ENCODE measurements at regions not wholly inside any gene's neighbourhood (a gene's known extent, or its start where the extent isn't known, plus 50 kb on each side); places are given as distances from the start of the nearest gene placed in this dataset.
"Not testable (repeated sequence)": the region's sequence is repeated elsewhere in the genome, so short reads cannot be mapped to it uniquely, and the experiment has no call there.

- ChIA-PET POLR2A (no interaction called here), CTCF (no interaction called here)
- no peaks in the 10 kb centered on the region for H3K4me1 ChIP-seq (ENCODE audit: insufficient read depth, low read length)
- intact Hi-C loops (cut with DNase I, micrococcal nuclease), result no loop called here
- no peak overlapping the region for H3K4me3 ChIP-seq (ENCODE audit: low read length)
- Mint-ChIP-seq H3K36me3 (ENCODE audit: low read depth) (no peaks in the 10 kb centered on the region), H3K4me1 (ENCODE audit: low read depth) (no peaks in the 10 kb centered on the region), H3K4me3 (no peak overlapping the region), H3K9me3 (no peaks in the 10 kb centered on the region), H3K27ac (no peak overlapping the region), H3K27me3 (no peaks in the 10 kb centered on the region)
- H3K36me3 ChIP-seq (ENCODE audit: insufficient read depth, low read length), result no peaks in the 10 kb centered on the region
- DNase-seq (no peak), ATAC-seq (ENCODE audit: poor library complexity) (no peak)
- no peaks in the 10 kb centered on the region for H3K27me3 ChIP-seq (ENCODE audit: control insufficient read depth in 1 of 2, insufficient read depth in 2 of 2, low read length in 2 of 2)
- peaks cover 0 to 4% of the 10 kb centered on the region in 2 experiments for H3K9me3 ChIP-seq (ENCODE audit: control insufficient read depth in 1 of 2, insufficient read depth in 1 of 2, low read length in 2 of 2)
- TF ChIP-seq CTCF (IDR thresholded peaks at IDR 0.05), result no peak
- no peak overlapping the region for H3K27ac ChIP-seq (ENCODE audit: low read depth in 1 of 2, low read length in 2 of 2)
These were observed 271.6 kb downstream of the SPRY2 start for GRCh38 chr13:80069374-80069773.

DNA sequence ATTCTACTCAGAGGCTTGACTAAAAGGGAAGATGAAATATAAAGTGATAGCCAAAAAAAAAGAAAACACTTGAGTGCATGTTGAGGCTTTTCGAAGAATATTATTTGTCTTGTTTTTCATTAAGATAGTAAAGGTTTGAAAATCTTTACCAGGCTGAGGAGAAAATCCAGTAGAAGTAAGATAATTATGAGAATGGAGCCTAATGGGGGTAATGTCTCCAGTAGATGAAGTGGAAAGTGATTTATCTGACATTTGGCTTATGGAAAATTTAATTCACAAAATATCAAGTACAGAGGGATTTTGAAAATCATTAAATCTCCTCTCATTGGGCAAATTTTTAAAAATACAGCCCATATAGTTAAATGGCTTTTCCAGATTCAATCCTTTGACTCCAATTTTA is 274.9 kb downstream of the SPRY2 start:
- ATAC-seq (ENCODE audit: poor library complexity) (no peak), DNase-seq (no peak)
- Mint-ChIP-seq H3K4me1 (ENCODE audit: low read depth) (no peaks in the 10 kb centered on the region), H3K27me3 (no peaks in the 10 kb centered on the region), H3K9me3 (peaks cover 2% of the 10 kb centered on the region), H3K36me3 (ENCODE audit: low read depth) (no peaks in the 10 kb centered on the region), H3K27ac (no peak overlapping the region), H3K4me3 (no peak overlapping the region)
- H3K4me3 ChIP-seq (ENCODE audit: low read length), result no peak overlapping the region
- no peak overlapping the region for H3K27ac ChIP-seq (ENCODE audit: low read depth in 1 of 2, low read length in 2 of 2)
- intact Hi-C loops (cut with DNase I, micrococcal nuclease), result no loop called here
- ChIA-PET POLR2A (no interaction called here), CTCF (no interaction called here)
- H3K9me3 ChIP-seq (ENCODE audit: control insufficient read depth in 1 of 2, insufficient read depth in 1 of 2, low read length in 2 of 2), result no peaks in the 10 kb centered on the region
- TF ChIP-seq CTCF (IDR thresholded peaks at IDR 0.05), result no peak
- no peaks in the 10 kb centered on the region for H3K4me1 ChIP-seq (ENCODE audit: insufficient read depth, low read length)
- no peaks in the 10 kb centered on the region for H3K27me3 ChIP-seq (ENCODE audit: control insufficient read depth in 1 of 2, insufficient read depth in 2 of 2, low read length in 2 of 2)
- H3K36me3 ChIP-seq (ENCODE audit: insufficient read depth, low read length), result no peaks in the 10 kb centered on the region

DNA sequence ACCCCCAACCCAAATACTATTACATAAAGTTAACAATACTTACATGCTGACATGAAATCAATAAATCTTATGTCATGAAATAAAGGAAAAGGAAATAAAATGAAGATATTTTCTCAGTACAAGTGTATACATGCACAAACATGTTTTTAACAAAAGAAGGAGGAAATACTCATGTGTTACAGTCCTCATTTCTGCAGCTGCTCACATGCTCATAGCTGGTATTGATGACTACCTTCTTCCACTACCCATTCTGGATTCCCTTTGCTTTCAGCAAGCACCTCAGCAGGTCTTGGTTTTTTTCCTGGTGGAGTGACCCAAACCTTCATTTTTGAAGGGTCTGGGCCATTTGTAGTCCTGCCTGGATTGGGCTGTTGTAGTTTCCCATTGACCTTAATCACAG is 278.5 kb downstream of the SPRY2 start:
- intact Hi-C loops (cut with DNase I, micrococcal nuclease); POLR2A ChIA-PET; H3K27ac ChIP-seq (ENCODE audit: low read depth in 1 of 2, low read length in 2 of 2); ATAC-seq (ENCODE audit: poor library complexity); H3K9me3 Mint-ChIP-seq; H3K4me3 Mint-ChIP-seq; H3K27me3 ChIP-seq (ENCODE audit: control insufficient read depth in 1 of 2, insufficient read depth in 2 of 2, low read length in 2 of 2); H3K9me3 ChIP-seq (ENCODE audit: control insufficient read depth in 1 of 2, insufficient read depth in 1 of 2, low read length in 2 of 2); DNase-seq; CTCF ChIA-PET; H3K4me1 ChIP-seq (ENCODE audit: insufficient read depth, low read length); H3K27me3 Mint-ChIP-seq; H3K36me3 Mint-ChIP-seq (ENCODE audit: low read depth); H3K4me1 Mint-ChIP-seq (ENCODE audit: low read depth); H3K36me3 ChIP-seq (ENCODE audit: insufficient read depth, low read length); H3K4me3 ChIP-seq (ENCODE audit: low read length); H3K27ac Mint-ChIP-seq: not testable (repeated sequence)

- H3K36me3 Mint-ChIP-seq (ENCODE audit: low read depth), result no peaks in the 10 kb centered on the region
- H3K4me1 Mint-ChIP-seq (ENCODE audit: low read depth), result no peaks in the 10 kb centered on the region
- peaks cover 10% of the 10 kb centered on the region for H3K9me3 Mint-ChIP-seq
- ChIA-PET POLR2A (no interaction called here), CTCF (no interaction called here)
- H3K27me3 Mint-ChIP-seq, result no peaks in the 10 kb centered on the region
- no peak for TF ChIP-seq CTCF (IDR thresholded peaks at IDR 0.05)
- Histone ChIP-seq H3K9me3 (ENCODE audit: control insufficient read depth in 1 of 2, insufficient read depth in 1 of 2, low read length in 2 of 2) (no peaks in the 10 kb centered on the region), H3K36me3 (ENCODE audit: insufficient read depth, low read length) (no peaks in the 10 kb centered on the region), H3K4me1 (ENCODE audit: insufficient read depth, low read length) (no peaks in the 10 kb centered on the region), H3K4me3 (ENCODE audit: low read length) (no peak overlapping the region), H3K27ac (ENCODE audit: low read depth in 1 of 2, low read length in 2 of 2) (no peak overlapping the region), H3K27me3 (ENCODE audit: control insufficient read depth in 1 of 2, insufficient read depth in 2 of 2, low read length in 2 of 2) (no peaks in the 10 kb centered on the region)
- ATAC-seq (ENCODE audit: poor library complexity) (no peak), DNase-seq (no peak)
- intact Hi-C loops (cut with DNase I, micrococcal nuclease), result no loop called here
- H3K27ac Mint-ChIP-seq, result no peak overlapping the region
- no peak overlapping the region for H3K4me3 Mint-ChIP-seq
These were observed 281.1 kb downstream of the SPRY2 start for GRCh38 chr13:80059789-80060188.

All from CD4-positive, alpha-beta T cell (primary cell).